ENCODE measurements at regions not wholly inside any gene's neighbourhood (a gene's known extent, or its start where the extent isn't known, plus 50 kb on each side); places are given as distances from the start of the nearest gene placed in this dataset.

- Histone ChIP-seq H3K27me3 (replicated peaks in 1 of 4; ENCODE audit: control insufficient read depth in 3 of 4, extremely low read depth in 1 of 4, insufficient read depth in 3 of 4, low read length in 3 of 4) (no peaks in the 10 kb centered on the region), H3K23me2 (ENCODE audit: low read depth, low read length) (no peaks in the 10 kb centered on the region), H3K9me3 (ENCODE audit: insufficient read depth in 2 of 2, low read depth in 1 of 2, low read length in 1 of 2) (no peaks in the 10 kb centered on the region; a peak in 1 of 4 replicates), H3K18ac (ENCODE audit: extremely low read depth, low read length) (no peak overlapping the region), H3K36me3 (ENCODE audit: control insufficient read depth in 2 of 4, insufficient read depth in 4 of 4, low read length in 3 of 4) (no peaks in the 10 kb centered on the region), H3K9ac (replicated peaks in 1 of 4; ENCODE audit: extremely low read depth in 1 of 4, low read depth in 3 of 4, low read length in 3 of 4) (no peak overlapping the region), H3K56ac (replicated peaks; ENCODE audit: insufficient read length, low read depth, low read length) (no peak overlapping the region), H3K27ac (ENCODE audit: low read depth, low read length) (no peak overlapping the region), H2BK20ac (ENCODE audit: low read length) (no peak overlapping the region), H2BK120ac (replicated peaks; ENCODE audit: low read depth, low read length) (no peak overlapping the region), H3K4ac (replicated peaks; ENCODE audit: insufficient read length, low read depth, low read length) (no peak overlapping the region), H2BK15ac (ENCODE audit: low read length) (no peak overlapping the region), H3K14ac (ENCODE audit: insufficient read length) (no peak overlapping the region), H3K4me2 (ENCODE audit: insufficient read depth in 1 of 2, low read depth in 2 of 2, low read length in 2 of 2) (no peak overlapping the region), H4K20me1 (replicated peaks in 1 of 2; ENCODE audit: control insufficient read depth in 1 of 2, insufficient read depth in 2 of 2, low read length in 2 of 2) (no peaks in the 10 kb centered on the region), H3K23ac (ENCODE audit: insufficient read length) (no peak overlapping the region), H3K4me3 (ENCODE audit: extremely low read depth in 1 of 4, insufficient read depth in 2 of 4, low read depth in 3 of 4, low read length in 4 of 4) (no peak overlapping the region), H3K79me2 (ENCODE audit: control insufficient read depth in 1 of 2, insufficient read depth in 2 of 2, low read length in 2 of 2) (no peaks in the 10 kb centered on the region), H3K4me1 (replicated peaks in 1 of 4; ENCODE audit: control insufficient read depth in 3 of 4, insufficient read depth in 4 of 4, low read length in 3 of 4) (peaks cover 0 to 3% (median 0%) of the 10 kb centered on the region in 4 experiments; a peak in 2 of 7 replicates), H2AFZ (ENCODE audit: low read length) (no peak overlapping the region), H2AK5ac (ENCODE audit: low read depth, low read length) (no peak overlapping the region), H4K8ac (ENCODE audit: extremely low read depth, insufficient read depth, low read length) (no peak overlapping the region), H4K91ac (replicated peaks; ENCODE audit: insufficient read length, low read length) (no peak overlapping the region), H3K79me1 (ENCODE audit: low read depth, low read length) (no peaks in the 10 kb centered on the region), H4K5ac (ENCODE audit: insufficient read length, low read depth, low read length) (no peak overlapping the region), H2BK12ac (ENCODE audit: low read depth, low read length) (no peak overlapping the region), H2BK5ac (ENCODE audit: low read depth, low read length) (no peak overlapping the region)
- no peak for FAIRE-seq
- ChIA-PET CTCF (ENCODE audit: partially characterized antibody) (no interaction called here), POLR2A (ENCODE audit: partially characterized antibody) (no interaction called here)
- 94% methylated on average over 1 of the region's 1 CpG; no CpG with 5 or more reads in 1 of the 2 experiments for WGBS, 2 experiments (ENCODE audit: extremely low coverage in 1 of 2, insufficient coverage in 1 of 2, insufficient read length in 1 of 2, insufficient replicate concordance in 2 of 2, low coverage in 1 of 2, low lambda C conversion rate in 2 of 2, missing lambda C conversion rate in 1 of 2)
- DNase-seq (ENCODE audit: low read depth in 1 of 2, low spot score in 2 of 2), result no peak
- TF ChIP-seq POLR2A (IDR thresholded peaks at IDR 0.05; ENCODE audit: control extremely low read depth in 1 of 2, low read depth in 2 of 2, low read length in 2 of 2), result no peak
- no peak for TF ChIP-seq SIN3A (conservative IDR thresholded peaks at IDR 0.05 in 1 of 2, IDR thresholded peaks at IDR 0.05 in 1 of 2; ENCODE audit: low read depth in 1 of 2, low read length in 2 of 2)
- no peak for TF ChIP-seq EGR1 (IDR thresholded peaks at IDR 0.05; ENCODE audit: borderline replicate concordance, low read depth, low read length)
Observed at GRCh38 chr13:54606944-54607343, 1578.3 kb downstream of the OLFM4 start.

Measured in H1 (cell line).